ENCODE measurements at regions not wholly inside any gene's neighbourhood (a gene's known extent, or its start where the extent isn't known, plus 50 kb on each side); places are given as distances from the start of the nearest gene placed in this dataset.

GRCh38 chr7:57339198-57339944, 110.6 kb upstream of the ZNF716 start:
- Mint-ChIP-seq H3K9me3 (ENCODE audit: unreplicated experiment) (peaks cover 35% of the 10 kb centered on the region), H3K27ac (ENCODE audit: unreplicated experiment) (no peak overlapping the region), H3K36me3 (ENCODE audit: unreplicated experiment) (peaks cover 22% of the 10 kb centered on the region), H3K4me1 (ENCODE audit: low read depth, unreplicated experiment) (no peaks in the 10 kb centered on the region), H3K27me3 (ENCODE audit: unreplicated experiment) (peaks cover 8% of the 10 kb centered on the region), H3K4me3 (ENCODE audit: unreplicated experiment) (no peak overlapping the region)
- no peak for DNase-seq
- TF ChIP-seq CTCF (IDR thresholded peaks at IDR 0.05; ENCODE audit: partially characterized antibody, unreplicated experiment) = no peak

GRCh38 chr7:57342954-57343353, 107.0 kb upstream of the ZNF716 start:
- Mint-ChIP-seq H3K27ac (ENCODE audit: unreplicated experiment) (no peak overlapping the region), H3K27me3 (ENCODE audit: unreplicated experiment) (peaks cover 11% of the 10 kb centered on the region), H3K4me3 (ENCODE audit: unreplicated experiment) (no peak overlapping the region), H3K4me1 (ENCODE audit: low read depth, unreplicated experiment) (no peaks in the 10 kb centered on the region), H3K36me3 (ENCODE audit: unreplicated experiment) (peaks cover 22% of the 10 kb centered on the region), H3K9me3 (ENCODE audit: unreplicated experiment) (peaks cover 34% of the 10 kb centered on the region)
- DNase-seq = no peak
- no peak for TF ChIP-seq CTCF (IDR thresholded peaks at IDR 0.05; ENCODE audit: partially characterized antibody, unreplicated experiment)

- Mint-ChIP-seq H3K4me1 (ENCODE audit: low read depth, unreplicated experiment) (no peaks in the 10 kb centered on the region), H3K4me3 (ENCODE audit: unreplicated experiment) (no peak overlapping the region), H3K27me3 (ENCODE audit: unreplicated experiment) (peaks cover 10% of the 10 kb centered on the region), H3K27ac (ENCODE audit: unreplicated experiment) (no peak overlapping the region), H3K36me3 (ENCODE audit: unreplicated experiment) (peaks cover 18% of the 10 kb centered on the region), H3K9me3 (ENCODE audit: unreplicated experiment) (peaks cover 26% of the 10 kb centered on the region)
- DNase-seq = no peak
- no peak for TF ChIP-seq CTCF (IDR thresholded peaks at IDR 0.05; ENCODE audit: partially characterized antibody, unreplicated experiment)
These were observed 105.9 kb upstream of the ZNF716 start for GRCh38 chr7:57343901-57344622.

- no peak for TF ChIP-seq CTCF (IDR thresholded peaks at IDR 0.05; ENCODE audit: partially characterized antibody, unreplicated experiment)
- Mint-ChIP-seq H3K27ac (ENCODE audit: unreplicated experiment) (no peak overlapping the region), H3K9me3 (ENCODE audit: unreplicated experiment) (peaks cover 30% of the 10 kb centered on the region), H3K4me1 (ENCODE audit: low read depth, unreplicated experiment) (no peaks in the 10 kb centered on the region), H3K27me3 (ENCODE audit: unreplicated experiment) (peaks cover 13% of the 10 kb centered on the region), H3K4me3 (ENCODE audit: unreplicated experiment) (no peak overlapping the region), H3K36me3 (ENCODE audit: unreplicated experiment) (peaks cover 22% of the 10 kb centered on the region)
- DNase-seq = no peak
These were observed 105.0 kb upstream of the ZNF716 start for GRCh38 chr7:57344957-57345356.

All from glutamatergic neuron (in vitro differentiated cells).